HG02623 (cell line): ENCODE measurements at regions not wholly inside any gene's neighbourhood (a gene's known extent, or its start where the extent isn't known, plus 50 kb on each side); places are given as distances from the start of the nearest gene placed in this dataset.

ENCODE experiments used
- ATAC-seq: cut with Tn5 transposase; IDR thresholded peaks from one replicate; pipeline ENCODE4 v1.9.1; 2021; ENCODE audit warnings: moderate library complexity; ENCODE audit not compliant: unreplicated experiment

DNA sequence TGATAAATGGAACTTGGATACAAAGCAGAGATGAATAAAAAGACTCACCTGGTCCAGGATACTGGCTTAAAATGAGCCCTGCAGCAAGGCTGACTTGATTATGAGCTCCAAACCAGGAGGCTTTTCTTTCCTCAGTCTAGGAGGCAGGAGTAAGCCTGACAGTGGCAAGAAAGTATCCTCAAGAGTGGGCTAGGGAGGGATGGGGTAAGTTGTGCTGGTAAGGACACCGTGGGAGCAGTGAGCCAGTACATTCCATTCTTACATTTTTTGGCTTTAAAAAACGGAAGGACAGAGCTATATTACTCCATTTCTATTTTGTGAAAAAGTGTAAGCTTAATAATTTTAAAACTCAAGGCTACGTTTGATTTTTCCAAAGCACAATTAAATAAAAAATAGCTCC, 187.1 kb upstream of the DDI1 start:
- no peak for ATAC-seq

- ATAC-seq = no peak
Observed at GRCh38 chr11:103850419-103851165, 185.8 kb upstream of the DDI1 start.

DNA sequence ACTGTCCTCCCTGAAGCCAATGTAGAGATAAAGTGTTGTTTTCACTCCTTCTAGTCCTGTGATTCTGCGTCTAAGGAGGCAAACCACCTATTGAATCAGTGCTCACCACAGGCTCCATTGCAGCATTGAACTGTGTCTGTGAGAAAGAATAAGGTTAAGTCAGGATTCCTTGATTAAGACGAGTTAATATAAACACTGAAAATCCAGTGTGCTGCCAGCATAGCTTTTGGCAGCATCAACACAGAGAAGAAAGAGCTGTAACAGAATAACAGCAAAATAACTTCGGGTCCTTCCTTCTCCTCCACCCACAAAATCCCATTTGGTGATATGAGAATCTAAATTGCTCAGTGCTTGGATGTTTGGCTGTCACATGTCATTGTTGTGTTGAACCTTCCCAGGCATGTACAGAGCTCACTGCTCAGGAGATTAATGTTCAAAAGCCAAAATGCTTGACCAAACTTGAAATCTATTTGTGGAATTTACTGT, 185.2 kb upstream of the DDI1 start:
- no peak for ATAC-seq
